K562 (cell line): ENCODE measurements at regions not wholly inside any gene's neighbourhood (a gene's known extent, or its start where the extent isn't known, plus 50 kb on each side); places are given as distances from the start of the nearest gene placed in this dataset.

Experiments used
- ATAC-seq: fragments of 200-7000 bp; cut with Tn5 transposase; 3 replicates; pipeline ENCODE4 v1.9.1; 2020; ENCODE audit warnings: moderate library complexity
- BruUV-seq: library from RNA; stranded (reverse); fragments of 400-500 nt; replicated peaks from 2 replicates; lab custom pipeline; 2021; lab: Mats Ljungman, UMichigan
- CTCF ChIA-PET: fragments of 300-600 bp; formaldehyde crosslinking; extraction: SDS; loops from one replicate; lab custom pipeline; 2021; ENCODE audit warnings: low intra/inter-chr PET ratio; lab: Yijun Ruan, JAX
- POLR2A ChIA-PET: fragments of 300-600, 350-650 bp; sonication (Branson Sonifier 250); formaldehyde crosslinking; extraction: SDS; loops from one replicate; lab custom pipeline; 2021; ENCODE audit warnings: antibody characterized with exemption, inconsistent platforms; lab: Yijun Ruan, JAX
- DNase-seq, 4 experiments: peaks; one replicate each; pipeline versions ENCODE4 v3.0.0 to v3.0.0-alpha.2; 2011 to 2018; ENCODE audit warnings: low spot score in 3 of 4, mixed read lengths in 3 of 4; ENCODE audit errors: extremely low read depth in 1 of 4
- FAIRE-seq: peaks from 2 replicates; lab custom pipeline; 2011; peaks lifted over from hg19 to GRCh38; lab: Jason Lieb, UNC
- H2AFZ ChIP-seq: 2 replicates; pipeline ENCODE4 v1.6.0; 2011; ENCODE audit warnings: low read depth, low read length, control low read depth, inconsistent platforms
- H3K27ac ChIP-seq: fragments of 200-600 bp; 3 replicates; pipeline ENCODE4 v1.8.0; 2011; ENCODE audit warnings: low read depth, mild to moderate bottlenecking, control low read depth, inconsistent platforms, low read length, moderate library complexity, mixed read lengths; ENCODE audit errors: extremely low read depth
- H3K27me3 ChIP-seq, 2 experiments: fragments of 300-600 bp in 1 of 2; 2 replicates in 1 of 2; 3 replicates in 1 of 2; pipeline versions ENCODE4 v1.6.0 to v1.8.0; 2011; ENCODE audit warnings: inconsistent platforms in 2 of 2, low read length in 2 of 2, mild to moderate bottlenecking in 1 of 2, mixed read lengths in 1 of 2, moderate library complexity in 1 of 2; ENCODE audit not compliant: control insufficient read depth in 2 of 2, insufficient read depth in 2 of 2
- H3K36me3 ChIP-seq: fragments of 300-600 bp; 3 replicates; pipeline ENCODE4 v1.8.0; 2011; ENCODE audit warnings: mild to moderate bottlenecking, low read length, inconsistent platforms; ENCODE audit not compliant: control insufficient read depth, insufficient read depth
- H3K4me1 ChIP-seq, 2 experiments: fragments of 200-600 bp in 1 of 2; replicated peaks in 1 of 2; 2 replicates in 1 of 2; 3 replicates in 1 of 2; pipeline versions ENCODE4 v1.5.1 to v1.8.0; 2011; ENCODE audit warnings: inconsistent platforms in 2 of 2, low read length in 2 of 2, mild to moderate bottlenecking in 1 of 2, mixed read lengths in 1 of 2, moderate library complexity in 1 of 2; ENCODE audit not compliant: control insufficient read depth in 2 of 2, insufficient read depth in 2 of 2
- H3K4me2 ChIP-seq: 2 replicates; pipeline ENCODE4 v1.6.1; 2011; ENCODE audit warnings: low read length, control low read depth, inconsistent platforms, mixed read lengths; ENCODE audit not compliant: insufficient read depth
- H3K4me3 ChIP-seq: fragments of 200-600 bp; sonication (generic), shearing (Covaris generic); 2 replicates; pipeline ENCODE4 v1.5.1; 2016; ENCODE audit warnings: control low read depth, inconsistent platforms
- H3K79me2 ChIP-seq: fragments of 200-600 bp; 3 replicates; pipeline ENCODE4 v1.8.0; 2011; ENCODE audit warnings: low read length, inconsistent platforms; ENCODE audit not compliant: control insufficient read depth, insufficient read depth
- H3K9ac ChIP-seq, 2 experiments: 2 replicates each; pipeline versions ENCODE4 v1.6.0 to v1.6.1; 2011; ENCODE audit warnings: low read depth in 2 of 2, low read length in 2 of 2, control low read depth in 1 of 2, inconsistent platforms in 1 of 2, mild to moderate bottlenecking in 1 of 2, mixed read lengths in 1 of 2; ENCODE audit not compliant: insufficient read depth in 1 of 2
- H3K9me1 ChIP-seq: one replicate; pipeline ENCODE4 v1.6.0; 2011; ENCODE audit warnings: inconsistent platforms, mild to moderate bottlenecking, low read length, moderate library complexity; ENCODE audit not compliant: control insufficient read depth, insufficient read depth
- H3K9me3 ChIP-seq: replicated peaks from 2 replicates; pipeline ENCODE4 v1.5.1; 2011; ENCODE audit warnings: low read depth, low read length, inconsistent platforms; ENCODE audit not compliant: control insufficient read depth, insufficient read depth
- H4K20me1 ChIP-seq: replicated peaks from 2 replicates; pipeline ENCODE4 v1.6.1; 2011; ENCODE audit warnings: low read length, inconsistent platforms, mixed read lengths; ENCODE audit not compliant: control insufficient read depth, insufficient read depth
- C11orf30 ChIP-seq: fragments of 450-650 bp; IDR thresholded peaks from 2 replicates; pipeline ENCODE4 v1.6.1; 2016; ENCODE audit warnings: low read depth, mild to moderate bottlenecking
- ZNF3 ChIP-seq: fragments of 250-450 bp; sonication (Bioruptor Pico); IDR thresholded peaks from 2 replicates; pipeline ENCODE4 v1.5.0; 2021; ENCODE audit warnings: mild to moderate bottlenecking, moderate library complexity
- WGBS: fragments of 100-300 bp; shearing (Covaris generic); methylation state at CpG from one replicate; pipeline ENCODE4 v1.1.6; 2016; ENCODE audit warnings: low coverage, mixed read lengths; ENCODE audit not compliant: insufficient coverage; ENCODE audit errors: missing lambda C conversion rate; 5-methylcytosine and 5-hydroxymethylcytosine counted together
- in situ Hi-C: fragments of 300-500 bp; cut with MboI; formaldehyde crosslinking; loops from 4 replicates; pipeline ENCODE4 v1.15.0; 2018; ENCODE audit warnings: inconsistent platforms, mixed read lengths
- intact Hi-C: fragments of 100-400 bp; cut with micrococcal nuclease; formaldehyde crosslinking; loops from 2 replicates; pipeline ENCODE4 v1.14.2; 2022
- TF ChIP-seq, protein P1 (sequence below): fragments of 450-650 bp; IDR thresholded peaks from 2 replicates; pipeline ENCODE4 v1.6.1; 2017; ENCODE audit warnings: antibody characterized with exemption, mild to moderate bottlenecking
- TF ChIP-seq, protein P2 (sequence below), 2 experiments: fragments of 200-800 bp in 1 of 2; sonication (Bioruptor generic) in 1 of 2; sonication (generic) in 1 of 2; formaldehyde crosslinking in 1 of 2; IDR thresholded peaks in 1 of 2; conservative IDR thresholded peaks in 1 of 2; 2 replicates each; pipeline versions ENCODE4 v1.5.0 to v1.6.1; 2016 to 2020; ENCODE audit warnings: missing compliant biosample characterization in 1 of 2, missing genetic modification characterization in 1 of 2, missing genetic modification reagents in 1 of 2

DNA sequence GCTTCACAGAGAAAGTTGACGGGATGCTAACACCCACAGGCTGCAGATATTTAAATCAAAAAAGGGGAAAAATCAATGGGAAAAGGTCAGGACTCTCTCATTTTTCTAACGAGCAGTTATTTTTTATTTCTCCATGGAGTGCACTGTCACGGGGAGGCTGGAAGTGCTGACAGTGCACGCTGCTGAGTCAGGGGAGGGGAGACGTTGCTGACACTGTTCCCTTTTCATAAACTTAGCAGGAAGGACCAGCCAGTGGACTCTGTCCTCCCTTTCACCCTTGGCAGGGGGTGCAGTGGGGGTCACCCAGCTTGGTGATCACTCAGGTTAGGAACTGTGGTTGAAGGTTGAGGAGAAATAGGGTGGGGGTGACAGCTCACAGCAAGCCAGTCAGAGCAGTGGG lies 65.6 kb upstream of the FUT8 start (continued):
- TF ChIP-seq, protein P1, sequence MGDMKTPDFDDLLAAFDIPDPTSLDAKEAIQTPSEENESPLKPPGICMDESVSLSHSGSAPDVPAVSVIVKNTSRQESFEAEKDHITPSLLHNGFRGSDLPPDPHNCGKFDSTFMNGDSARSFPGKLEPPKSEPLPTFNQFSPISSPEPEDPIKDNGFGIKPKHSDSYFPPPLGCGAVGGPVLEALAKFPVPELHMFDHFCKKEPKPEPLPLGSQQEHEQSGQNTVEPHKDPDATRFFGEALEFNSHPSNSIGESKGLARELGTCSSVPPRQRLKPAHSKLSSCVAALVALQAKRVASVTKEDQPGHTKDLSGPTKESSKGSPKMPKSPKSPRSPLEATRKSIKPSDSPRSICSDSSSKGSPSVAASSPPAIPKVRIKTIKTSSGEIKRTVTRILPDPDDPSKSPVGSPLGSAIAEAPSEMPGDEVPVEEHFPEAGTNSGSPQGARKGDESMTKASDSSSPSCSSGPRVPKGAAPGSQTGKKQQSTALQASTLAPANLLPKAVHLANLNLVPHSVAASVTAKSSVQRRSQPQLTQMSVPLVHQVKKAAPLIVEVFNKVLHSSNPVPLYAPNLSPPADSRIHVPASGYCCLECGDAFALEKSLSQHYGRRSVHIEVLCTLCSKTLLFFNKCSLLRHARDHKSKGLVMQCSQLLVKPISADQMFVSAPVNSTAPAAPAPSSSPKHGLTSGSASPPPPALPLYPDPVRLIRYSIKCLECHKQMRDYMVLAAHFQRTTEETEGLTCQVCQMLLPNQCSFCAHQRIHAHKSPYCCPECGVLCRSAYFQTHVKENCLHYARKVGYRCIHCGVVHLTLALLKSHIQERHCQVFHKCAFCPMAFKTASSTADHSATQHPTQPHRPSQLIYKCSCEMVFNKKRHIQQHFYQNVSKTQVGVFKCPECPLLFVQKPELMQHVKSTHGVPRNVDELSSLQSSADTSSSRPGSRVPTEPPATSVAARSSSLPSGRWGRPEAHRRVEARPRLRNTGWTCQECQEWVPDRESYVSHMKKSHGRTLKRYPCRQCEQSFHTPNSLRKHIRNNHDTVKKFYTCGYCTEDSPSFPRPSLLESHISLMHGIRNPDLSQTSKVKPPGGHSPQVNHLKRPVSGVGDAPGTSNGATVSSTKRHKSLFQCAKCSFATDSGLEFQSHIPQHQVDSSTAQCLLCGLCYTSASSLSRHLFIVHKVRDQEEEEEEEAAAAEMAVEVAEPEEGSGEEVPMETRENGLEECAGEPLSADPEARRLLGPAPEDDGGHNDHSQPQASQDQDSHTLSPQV: peak; percentile 38; the same call in 1 of the 2 replicates
- peak; percentile 94 for TF ChIP-seq C11orf30
- TF ChIP-seq, all 486 proteins: peak for 11

DNA sequence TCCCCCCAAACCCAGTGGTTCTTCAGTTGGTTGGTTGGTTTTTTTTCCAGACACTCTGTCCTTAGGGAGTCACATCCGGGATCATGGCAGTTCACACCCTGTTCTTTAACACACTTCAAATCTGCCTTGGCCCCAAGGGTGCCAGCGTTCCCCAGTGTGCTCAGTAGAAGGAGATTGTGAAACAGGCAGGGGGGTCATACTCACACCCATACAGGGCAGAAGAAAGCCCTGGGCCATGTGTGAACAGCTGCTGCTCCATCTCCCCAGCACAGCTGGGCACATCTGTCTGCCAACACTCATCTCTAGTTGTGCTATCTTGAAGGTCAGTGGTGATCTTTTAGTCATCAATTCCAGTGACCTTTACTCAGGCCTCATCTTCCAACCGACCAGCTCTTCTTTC lies 64.4 kb upstream of the FUT8 start:
- ChIA-PET CTCF (no interaction called here), POLR2A (interaction anchor here (0.6 kb wide), 1 partner anchor 35 kb away, joined by 3 read pairs; no protein-coding TSS in a partner anchor)
- Histone ChIP-seq H3K9ac (no peak overlapping the region), H3K4me3 (no peak overlapping the region), H3K4me2 (no peak overlapping the region), H3K79me2 (no peaks in the 10 kb centered on the region), H4K20me1 (no peaks in the 10 kb centered on the region), H3K4me1 (peaks cover 0 to 14% of the 10 kb centered on the region in 2 experiments; a peak in 2 of 5 replicates), H3K9me3 (no peaks in the 10 kb centered on the region), H3K9me1 (no peaks in the 10 kb centered on the region), H3K27me3 (0 out of 5 replicates have a peak, but pooled peaks cover 0 to 2% of the 10 kb centered on the region in 2 experiments), H3K36me3 (no peaks in the 10 kb centered on the region), H2AFZ (no peak overlapping the region), H3K27ac (no peak overlapping the region)
- DNase-seq (no peak), ATAC-seq (no peak), FAIRE-seq (no peak)
- no peak for TF ChIP-seq ZNF3
- TF ChIP-seq, protein P2, sequence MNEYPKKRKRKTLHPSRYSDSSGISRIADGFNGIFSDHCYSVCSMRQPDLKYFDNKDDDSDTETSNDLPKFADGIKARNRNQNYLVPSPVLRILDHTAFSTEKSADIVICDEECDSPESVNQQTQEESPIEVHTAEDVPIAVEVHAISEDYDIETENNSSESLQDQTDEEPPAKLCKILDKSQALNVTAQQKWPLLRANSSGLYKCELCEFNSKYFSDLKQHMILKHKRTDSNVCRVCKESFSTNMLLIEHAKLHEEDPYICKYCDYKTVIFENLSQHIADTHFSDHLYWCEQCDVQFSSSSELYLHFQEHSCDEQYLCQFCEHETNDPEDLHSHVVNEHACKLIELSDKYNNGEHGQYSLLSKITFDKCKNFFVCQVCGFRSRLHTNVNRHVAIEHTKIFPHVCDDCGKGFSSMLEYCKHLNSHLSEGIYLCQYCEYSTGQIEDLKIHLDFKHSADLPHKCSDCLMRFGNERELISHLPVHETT (CRISPR knock-in tag; conservative IDR thresholded peaks at IDR 0.05 in 1 of 2, IDR thresholded peaks at IDR 0.05 in 1 of 2): 0 out of 4 replicates have a peak, but pooled peaks of 1 of the 2 experiments have one; percentile 2
- in situ Hi-C loops (no loop called here), intact Hi-C loops (no loop called here)
- 0% methylated on average over 1 of the region's 3 CpGs for WGBS
- no TSS peak for BruUV-seq
